ENCODE measurements at regions not wholly inside any gene's neighbourhood (a gene's known extent, or its start where the extent isn't known, plus 50 kb on each side); places are given as distances from the start of the nearest gene placed in this dataset.

DNA sequence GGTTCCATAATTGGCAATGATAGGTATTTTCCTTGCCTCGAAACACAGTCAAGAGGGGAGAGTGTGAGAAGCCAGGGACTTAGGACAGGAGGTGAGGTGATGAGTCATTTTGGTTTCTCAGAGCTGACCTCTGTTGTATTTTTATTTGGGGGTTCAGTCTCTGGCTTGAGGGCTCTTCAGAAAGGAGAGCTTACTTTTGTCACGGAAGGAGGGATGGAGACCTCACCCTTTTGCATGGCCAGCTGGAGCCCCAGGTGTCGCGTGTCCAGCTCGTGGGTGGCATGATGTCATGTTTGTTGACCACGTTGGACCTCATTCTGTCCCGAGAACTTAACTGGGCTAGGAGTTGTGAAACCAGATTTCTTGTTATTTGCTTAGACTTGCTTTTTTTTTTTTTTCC, 293.9 kb downstream of the QKI start:
- Histone ChIP-seq H2BK20ac (ENCODE audit: low read depth, low read length, poor library complexity, severe bottlenecking) (no peak overlapping the region), H4K20me1 (ENCODE audit: control insufficient read depth, insufficient read depth, insufficient read length) (no peaks in the 10 kb centered on the region), H3K79me1 (ENCODE audit: insufficient read depth, low read depth, low read length, poor library complexity, severe bottlenecking) (no peaks in the 10 kb centered on the region), H3K4ac (ENCODE audit: low read depth, low read length) (no peak overlapping the region), H2BK12ac (ENCODE audit: insufficient read length, low read depth, low read length) (no peak overlapping the region), H4K91ac (ENCODE audit: insufficient read length, low read depth, low read length) (no peak overlapping the region), H3K4me1 (ENCODE audit: insufficient read depth, low read length) (no peaks in the 10 kb centered on the region), H2BK5ac (ENCODE audit: insufficient read length, low read length) (no peak overlapping the region), H3K9ac (ENCODE audit: extremely low read depth, insufficient read length, low read length) (no peak overlapping the region), H2BK120ac (ENCODE audit: low read depth, low read length, poor library complexity, severe bottlenecking) (no peak overlapping the region), H3K79me2 (ENCODE audit: insufficient read depth, low read length) (no peaks in the 10 kb centered on the region), H3K4me2 (ENCODE audit: insufficient read depth, insufficient read length, low read length) (no peak overlapping the region), H3K27ac (ENCODE audit: insufficient read length, low read depth, low read length) (no peak overlapping the region), H4K5ac (ENCODE audit: insufficient read length, low read depth, low read length) (no peak overlapping the region), H4K8ac (replicated peaks; ENCODE audit: insufficient read length, low read depth, low read length) (no peak overlapping the region), H3K14ac (ENCODE audit: insufficient read depth, low read length) (no peak overlapping the region), H3K27me3 (ENCODE audit: insufficient read depth, low read length) (no peaks in the 10 kb centered on the region), H2AFZ (ENCODE audit: low read length) (no peak overlapping the region), H3K18ac (ENCODE audit: insufficient read length, low read depth, low read length) (no peak overlapping the region), H2BK15ac (ENCODE audit: low read depth, low read length) (no peak overlapping the region), H2AK5ac (ENCODE audit: insufficient read length, low read length) (no peak overlapping the region), H3K23ac (ENCODE audit: insufficient read length, low read depth, low read length) (no peak overlapping the region), H3K23me2 (ENCODE audit: insufficient read length, low read depth, low read length, poor library complexity, severe bottlenecking) (no peaks in the 10 kb centered on the region), H3T11ph (ENCODE audit: low read length) (no peak overlapping the region), H3K9me3 (ENCODE audit: control insufficient read depth, low read depth, low read length) (no peaks in the 10 kb centered on the region), H3K56ac (ENCODE audit: insufficient read length, low read depth, low read length) (no peak overlapping the region)
- Mint-ChIP-seq H3K27ac (no peak overlapping the region), H3K4me3 (no peak overlapping the region), H3K4me1 (peaks cover 4 to 6% of the 10 kb centered on the region in 2 experiments; a peak in 2 of 4 replicates), H3K27me3 (ENCODE audit: low read depth) (no peaks in the 10 kb centered on the region), H3K9me3 (peaks cover 0 to 3% of the 10 kb centered on the region in 2 experiments; a peak in 2 of 5 replicates), H3K36me3 (ENCODE audit: insufficient read depth in 1 of 3, low read depth in 3 of 3) (no peaks in the 10 kb centered on the region; a peak in 1 of 7 replicates)
- no peak for DNase-seq
- TF ChIP-seq CTCF (conservative IDR thresholded peaks at IDR 0.05), result no peak
- WGBS (ENCODE audit: extremely low coverage, insufficient read length, low lambda C conversion rate), result no CpG with 5 or more reads among the region's 7 CpGs

Data from H9 (cell line).